ENCODE measurements at regions not wholly inside any gene's neighbourhood (a gene's known extent, or its start where the extent isn't known, plus 50 kb on each side); places are given as distances from the start of the nearest gene placed in this dataset.

DNA sequence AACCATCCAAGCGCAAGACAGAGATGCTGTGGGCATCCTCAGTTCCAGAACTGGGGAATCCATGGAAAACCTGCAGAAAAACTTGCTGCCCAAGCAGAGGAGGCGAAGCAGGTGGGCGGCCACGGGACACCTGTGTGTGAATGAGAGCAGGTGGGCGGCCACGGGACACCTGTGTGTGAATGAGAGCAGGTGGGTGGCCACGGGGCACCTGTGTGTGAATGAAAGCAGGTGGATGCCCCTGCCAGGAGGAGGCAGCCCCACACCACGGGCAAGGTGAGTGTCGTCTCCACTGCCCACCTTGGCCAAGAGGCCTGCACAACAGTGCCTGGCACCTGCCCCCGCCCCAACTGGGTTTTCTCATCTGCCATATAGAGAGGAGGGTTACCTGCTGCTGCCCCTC, 59.2 kb downstream of the GSC start:
- Histone ChIP-seq H2AFZ (ENCODE audit: low read length) (no peak overlapping the region), H3K9ac (ENCODE audit: insufficient read depth, low read length) (no peak overlapping the region), H3K27ac (ENCODE audit: insufficient read depth, low read length) (no peak overlapping the region), H3K36me3 (ENCODE audit: control insufficient read depth, insufficient read depth, low read length) (no peaks in the 10 kb centered on the region), H3K4me2 (ENCODE audit: extremely low read depth, insufficient read depth, low read length) (no peak overlapping the region), H3K4me3 (replicated peaks in 1 of 4; ENCODE audit: control extremely low read depth in 1 of 4, insufficient read depth in 1 of 4, low read depth in 3 of 4, low read length in 4 of 4) (no peak overlapping the region), H4K20me1 (ENCODE audit: control insufficient read depth, extremely low read depth, insufficient read depth, low read length) (no peaks in the 10 kb centered on the region), H3K4me1 (ENCODE audit: control insufficient read depth, extremely low read depth, insufficient read depth, low read length) (no peaks in the 10 kb centered on the region), H3K9me3 (ENCODE audit: control insufficient read depth, insufficient read depth, low read depth, low read length) (no peaks in the 10 kb centered on the region), H3K27me3 (ENCODE audit: control insufficient read depth, insufficient read depth, low read length) (no peaks in the 10 kb centered on the region), H3K79me2 (ENCODE audit: control insufficient read depth, insufficient read depth, low read length) (no peaks in the 10 kb centered on the region)
- DNase-seq (ENCODE audit: low read depth in 2 of 2), result no peak
- TF ChIP-seq, protein P1, sequence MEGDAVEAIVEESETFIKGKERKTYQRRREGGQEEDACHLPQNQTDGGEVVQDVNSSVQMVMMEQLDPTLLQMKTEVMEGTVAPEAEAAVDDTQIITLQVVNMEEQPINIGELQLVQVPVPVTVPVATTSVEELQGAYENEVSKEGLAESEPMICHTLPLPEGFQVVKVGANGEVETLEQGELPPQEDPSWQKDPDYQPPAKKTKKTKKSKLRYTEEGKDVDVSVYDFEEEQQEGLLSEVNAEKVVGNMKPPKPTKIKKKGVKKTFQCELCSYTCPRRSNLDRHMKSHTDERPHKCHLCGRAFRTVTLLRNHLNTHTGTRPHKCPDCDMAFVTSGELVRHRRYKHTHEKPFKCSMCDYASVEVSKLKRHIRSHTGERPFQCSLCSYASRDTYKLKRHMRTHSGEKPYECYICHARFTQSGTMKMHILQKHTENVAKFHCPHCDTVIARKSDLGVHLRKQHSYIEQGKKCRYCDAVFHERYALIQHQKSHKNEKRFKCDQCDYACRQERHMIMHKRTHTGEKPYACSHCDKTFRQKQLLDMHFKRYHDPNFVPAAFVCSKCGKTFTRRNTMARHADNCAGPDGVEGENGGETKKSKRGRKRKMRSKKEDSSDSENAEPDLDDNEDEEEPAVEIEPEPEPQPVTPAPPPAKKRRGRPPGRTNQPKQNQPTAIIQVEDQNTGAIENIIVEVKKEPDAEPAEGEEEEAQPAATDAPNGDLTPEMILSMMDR (conservative IDR thresholded peaks at IDR 0.05 in 1 of 2, IDR thresholded peaks at IDR 0.05 in 1 of 2; ENCODE audit: low read depth in 1 of 2, low read length in 2 of 2), result no peak
- no peak for TF ChIP-seq EZH2 (IDR thresholded peaks at IDR 0.05; ENCODE audit: low read length, missing control alignments)

- no peak for DNase-seq (ENCODE audit: low read depth in 2 of 2)
- TF ChIP-seq, protein P1 (conservative IDR thresholded peaks at IDR 0.05 in 1 of 2, IDR thresholded peaks at IDR 0.05 in 1 of 2; ENCODE audit: low read depth in 1 of 2, low read length in 2 of 2), result no peak
- no peak for TF ChIP-seq EZH2 (IDR thresholded peaks at IDR 0.05; ENCODE audit: low read length, missing control alignments)
- Histone ChIP-seq H3K79me2 (ENCODE audit: control insufficient read depth, insufficient read depth, low read length) (no peaks in the 10 kb centered on the region), H3K4me3 (replicated peaks in 1 of 4; ENCODE audit: control extremely low read depth in 1 of 4, insufficient read depth in 1 of 4, low read depth in 3 of 4, low read length in 4 of 4) (no peak overlapping the region), H3K36me3 (ENCODE audit: control insufficient read depth, insufficient read depth, low read length) (no peaks in the 10 kb centered on the region), H2AFZ (ENCODE audit: low read length) (no peak overlapping the region), H3K4me2 (ENCODE audit: extremely low read depth, insufficient read depth, low read length) (no peak overlapping the region), H3K27me3 (ENCODE audit: control insufficient read depth, insufficient read depth, low read length) (no peaks in the 10 kb centered on the region), H3K4me1 (ENCODE audit: control insufficient read depth, extremely low read depth, insufficient read depth, low read length) (no peaks in the 10 kb centered on the region), H3K9me3 (ENCODE audit: control insufficient read depth, insufficient read depth, low read depth, low read length) (no peaks in the 10 kb centered on the region), H4K20me1 (ENCODE audit: control insufficient read depth, extremely low read depth, insufficient read depth, low read length) (no peaks in the 10 kb centered on the region), H3K9ac (ENCODE audit: insufficient read depth, low read length) (no peak overlapping the region), H3K27ac (ENCODE audit: insufficient read depth, low read length) (no peak overlapping the region)
Measured at GRCh38 chr14:94707494-94707893, 62.4 kb downstream of the GSC start.

DNA sequence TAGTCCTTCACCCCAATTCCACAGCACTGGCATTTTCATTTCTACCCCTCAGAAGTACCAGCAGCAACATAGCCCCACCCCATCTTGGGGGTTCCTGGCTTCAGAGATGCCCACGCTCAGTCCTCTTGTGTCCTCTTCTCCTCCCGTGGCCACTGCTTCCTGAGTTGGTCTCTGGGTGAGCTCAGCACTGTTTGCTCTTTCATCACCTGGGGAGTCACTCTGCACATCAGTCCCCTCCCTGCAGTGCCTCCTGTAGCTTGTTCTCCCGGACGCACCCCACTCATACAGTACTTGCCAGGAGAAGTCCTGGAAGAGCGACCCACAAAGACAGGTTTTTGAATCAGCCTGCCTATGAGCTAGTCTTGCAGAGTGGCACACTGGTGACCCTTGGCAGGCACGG, 63.8 kb downstream of the GSC start:
- no peak for DNase-seq (ENCODE audit: low read depth in 2 of 2)
- Histone ChIP-seq H3K4me3 (replicated peaks in 1 of 4; ENCODE audit: control extremely low read depth in 1 of 4, insufficient read depth in 1 of 4, low read depth in 3 of 4, low read length in 4 of 4) (no peak overlapping the region), H3K27me3 (ENCODE audit: control insufficient read depth, insufficient read depth, low read length) (no peaks in the 10 kb centered on the region), H4K20me1 (ENCODE audit: control insufficient read depth, extremely low read depth, insufficient read depth, low read length) (no peaks in the 10 kb centered on the region), H2AFZ (ENCODE audit: low read length) (no peak overlapping the region), H3K4me1 (ENCODE audit: control insufficient read depth, extremely low read depth, insufficient read depth, low read length) (no peaks in the 10 kb centered on the region), H3K4me2 (ENCODE audit: extremely low read depth, insufficient read depth, low read length) (no peak overlapping the region), H3K36me3 (ENCODE audit: control insufficient read depth, insufficient read depth, low read length) (no peaks in the 10 kb centered on the region), H3K79me2 (ENCODE audit: control insufficient read depth, insufficient read depth, low read length) (no peaks in the 10 kb centered on the region), H3K9ac (ENCODE audit: insufficient read depth, low read length) (no peak overlapping the region), H3K27ac (ENCODE audit: insufficient read depth, low read length) (no peak overlapping the region), H3K9me3 (ENCODE audit: control insufficient read depth, insufficient read depth, low read depth, low read length) (no peaks in the 10 kb centered on the region)
- no peak for TF ChIP-seq EZH2 (IDR thresholded peaks at IDR 0.05; ENCODE audit: low read length, missing control alignments)
- TF ChIP-seq, protein P1 (conservative IDR thresholded peaks at IDR 0.05 in 1 of 2, IDR thresholded peaks at IDR 0.05 in 1 of 2; ENCODE audit: low read depth in 1 of 2, low read length in 2 of 2), result no peak
